DOHH2 (cell line): ENCODE measurements at regions not wholly inside any gene's neighbourhood (a gene's known extent, or its start where the extent isn't known, plus 50 kb on each side); places are given as distances from the start of the nearest gene placed in this dataset.

Source experiments
- H3F3A ChIP-seq: fragments of 200-600 bp; sonication (generic), shearing (Covaris generic); 2 replicates; pipeline ENCODE4 v1.6.0; 2016; ENCODE audit warnings: antibody characterized with exemption, mild to moderate bottlenecking; ENCODE audit not compliant: control insufficient read depth, insufficient read depth
- H3K27ac ChIP-seq: fragments of 200-600 bp; sonication (generic); 2 replicates; pipeline ENCODE4 v1.5.1; 2014; ENCODE audit warnings: low read depth, mild to moderate bottlenecking, low read length, moderate library complexity
- H3K27me3 ChIP-seq: fragments of 200-600 bp; sonication (generic); 2 replicates; pipeline ENCODE4 v1.6.1; 2014; ENCODE audit warnings: mild to moderate bottlenecking, low read length, mixed read lengths; ENCODE audit not compliant: control insufficient read depth
- H3K36me3 ChIP-seq: fragments of 200-600 bp; sonication (generic); 2 replicates; pipeline ENCODE4 v1.6.1; 2014; ENCODE audit warnings: mild to moderate bottlenecking, low read length, moderate library complexity, mixed read lengths; ENCODE audit not compliant: control insufficient read depth
- H3K4me1 ChIP-seq: fragments of 200-600 bp; sonication (generic); 2 replicates; pipeline ENCODE4 v1.6.1; 2014; ENCODE audit warnings: mild to moderate bottlenecking, low read length, mixed read lengths; ENCODE audit not compliant: control insufficient read depth
- H3K4me2 ChIP-seq: fragments of 200-600 bp; sonication (generic); 2 replicates; pipeline ENCODE4 v1.6.0; 2014; ENCODE audit warnings: mild to moderate bottlenecking, low read length, moderate library complexity
- H3K4me3 ChIP-seq: fragments of 200-600 bp; sonication (generic); 2 replicates; pipeline ENCODE4 v1.5.1; 2014; ENCODE audit warnings: mild to moderate bottlenecking, low read length, mixed read lengths
- H3K79me2 ChIP-seq: fragments of 200-600 bp; sonication (generic); 2 replicates; pipeline ENCODE4 v1.6.1; 2014; ENCODE audit warnings: mild to moderate bottlenecking, low read length, mixed read lengths; ENCODE audit not compliant: control insufficient read depth
- H3K9me2 ChIP-seq: fragments of 200-600 bp; sonication (generic); replicated peaks from 2 replicates; pipeline ENCODE4 v1.6.1; 2014; ENCODE audit warnings: mild to moderate bottlenecking, low read length, mixed read lengths; ENCODE audit not compliant: control insufficient read depth
- H3K9me3 ChIP-seq: fragments of 200-600 bp; sonication (generic); 2 replicates; pipeline ENCODE4 v1.6.1; 2014; ENCODE audit warnings: antibody characterized with exemption, low read length, mixed read lengths; ENCODE audit not compliant: control insufficient read depth, insufficient read depth
- H4K20me1 ChIP-seq: fragments of 200-600 bp; sonication (generic); 2 replicates; pipeline ENCODE4 v1.6.0; 2014; ENCODE audit warnings: low read depth, mild to moderate bottlenecking, antibody characterized with exemption, low read length, moderate library complexity; ENCODE audit not compliant: control insufficient read depth, insufficient read depth
- CTCF ChIP-seq: fragments of 200-600 bp; sonication (generic); IDR thresholded peaks from one replicate; pipeline ENCODE4 v1.5.1; 2014; ENCODE audit warnings: antibody characterized with exemption, mild to moderate bottlenecking, low read depth, low read length; ENCODE audit not compliant: poor library complexity, severe bottlenecking
- EZH2phosphoT487 ChIP-seq: fragments of 200-600 bp; sonication (generic); IDR thresholded peaks from 2 replicates; pipeline ENCODE4 v1.6.1; 2017; ENCODE audit warnings: borderline replicate concordance, mild to moderate bottlenecking, antibody characterized with exemption, low read length, moderate library complexity, mixed read lengths

- no peaks in the 10 kb centered on the region for H3F3A ChIP-seq
- no peaks in the 10 kb centered on the region for H3K36me3 ChIP-seq
- H3K4me3 ChIP-seq = no peak overlapping the region
- H4K20me1 ChIP-seq = no peaks in the 10 kb centered on the region
- no peaks in the 10 kb centered on the region for H3K4me1 ChIP-seq
- H3K9me2 ChIP-seq = no peaks in the 10 kb centered on the region
- TF ChIP-seq CTCF (no peak), EZH2phosphoT487 (no peak)
- no peak overlapping the region for H3K4me2 ChIP-seq
- no peaks in the 10 kb centered on the region for H3K27me3 ChIP-seq
- no peak overlapping the region for H3K27ac ChIP-seq
- no peaks in the 10 kb centered on the region for H3K79me2 ChIP-seq
- H3K9me3 ChIP-seq = no peaks in the 10 kb centered on the region
Measured at GRCh38 chr17:79420318-79421243, 190.3 kb downstream of the RBFOX3 start.

- H3K4me3 ChIP-seq = no peak overlapping the region
- no peaks in the 10 kb centered on the region for H3K9me2 ChIP-seq
- H4K20me1 ChIP-seq = no peaks in the 10 kb centered on the region
- TF ChIP-seq EZH2phosphoT487 (no peak), CTCF (no peak)
- H3K4me1 ChIP-seq = no peaks in the 10 kb centered on the region
- H3K79me2 ChIP-seq = no peaks in the 10 kb centered on the region
- no peaks in the 10 kb centered on the region for H3K27me3 ChIP-seq
- no peak overlapping the region for H3K4me2 ChIP-seq
- H3K36me3 ChIP-seq = no peaks in the 10 kb centered on the region
- H3K27ac ChIP-seq = no peak overlapping the region
- H3F3A ChIP-seq = no peaks in the 10 kb centered on the region
- no peaks in the 10 kb centered on the region for H3K9me3 ChIP-seq
Measured at GRCh38 chr17:79417476-79417988, 193.3 kb downstream of the RBFOX3 start.

- H3K4me1 ChIP-seq = no peaks in the 10 kb centered on the region
- no peak for TF ChIP-seq EZH2phosphoT487
- no peak for TF ChIP-seq CTCF
- no peaks in the 10 kb centered on the region for H3K27me3 ChIP-seq
- no peak overlapping the region for H3K4me2 ChIP-seq
- H3K9me3 ChIP-seq = no peaks in the 10 kb centered on the region
- no peaks in the 10 kb centered on the region for H3K9me2 ChIP-seq
- no peaks in the 10 kb centered on the region for H3K36me3 ChIP-seq
- no peaks in the 10 kb centered on the region for H4K20me1 ChIP-seq
- no peak overlapping the region for H3K27ac ChIP-seq
- no peak overlapping the region for H3K4me3 ChIP-seq
- no peaks in the 10 kb centered on the region for H3K79me2 ChIP-seq
- H3F3A ChIP-seq = no peaks in the 10 kb centered on the region; the same call in 1 of the 2 replicates
Measured at GRCh38 chr17:79415909-79416308, 194.9 kb downstream of the RBFOX3 start.
